ENCODE measurements at regions not wholly inside any gene's neighbourhood (a gene's known extent, or its start where the extent isn't known, plus 50 kb on each side); places are given as distances from the start of the nearest gene placed in this dataset.

DNA sequence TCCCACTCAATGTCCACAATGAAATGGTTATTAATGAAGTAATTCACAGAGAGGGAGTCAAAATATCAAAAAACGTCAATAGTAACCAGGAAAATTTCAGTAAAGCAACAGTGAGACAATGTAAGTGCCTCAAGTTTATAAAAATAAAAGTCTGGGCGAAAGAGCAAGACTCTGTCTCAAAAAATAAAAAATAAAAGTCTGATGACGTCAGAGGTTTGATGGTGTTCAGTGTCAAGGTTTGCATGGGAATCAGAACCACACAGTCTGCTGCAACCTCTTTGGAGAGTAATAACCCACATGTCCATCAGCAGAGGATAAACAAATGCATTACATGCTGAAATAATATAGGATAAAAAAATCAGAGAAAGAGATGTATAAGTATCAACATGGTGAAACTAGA is 152.4 kb downstream of the ASCL1 start:
- TF ChIP-seq NRF1 (IDR thresholded peaks at IDR 0.05; ENCODE audit: low read depth, low read length) (no peak), SMC3 (IDR thresholded peaks at IDR 0.05; ENCODE audit: low read depth, low read length) (no peak), FOSL2 (IDR thresholded peaks at IDR 0.05; ENCODE audit: borderline replicate concordance, low read depth) (no peak), EP300 (IDR thresholded peaks at IDR 0.05; ENCODE audit: borderline replicate concordance in 1 of 2, low read depth in 1 of 2, low read length in 1 of 2) (no peak), MXI1 (IDR thresholded peaks at IDR 0.05; ENCODE audit: low read depth, low read length) (no peak), JUND (IDR thresholded peaks at IDR 0.05) (no peak), POLR2AphosphoS5 (IDR thresholded peaks at IDR 0.05; ENCODE audit: low read depth, low read length) (no peak), SIN3A (IDR thresholded peaks at IDR 0.05; ENCODE audit: borderline replicate concordance, low read depth, low read length) (no peak)
- TF ChIP-seq, protein P1, sequence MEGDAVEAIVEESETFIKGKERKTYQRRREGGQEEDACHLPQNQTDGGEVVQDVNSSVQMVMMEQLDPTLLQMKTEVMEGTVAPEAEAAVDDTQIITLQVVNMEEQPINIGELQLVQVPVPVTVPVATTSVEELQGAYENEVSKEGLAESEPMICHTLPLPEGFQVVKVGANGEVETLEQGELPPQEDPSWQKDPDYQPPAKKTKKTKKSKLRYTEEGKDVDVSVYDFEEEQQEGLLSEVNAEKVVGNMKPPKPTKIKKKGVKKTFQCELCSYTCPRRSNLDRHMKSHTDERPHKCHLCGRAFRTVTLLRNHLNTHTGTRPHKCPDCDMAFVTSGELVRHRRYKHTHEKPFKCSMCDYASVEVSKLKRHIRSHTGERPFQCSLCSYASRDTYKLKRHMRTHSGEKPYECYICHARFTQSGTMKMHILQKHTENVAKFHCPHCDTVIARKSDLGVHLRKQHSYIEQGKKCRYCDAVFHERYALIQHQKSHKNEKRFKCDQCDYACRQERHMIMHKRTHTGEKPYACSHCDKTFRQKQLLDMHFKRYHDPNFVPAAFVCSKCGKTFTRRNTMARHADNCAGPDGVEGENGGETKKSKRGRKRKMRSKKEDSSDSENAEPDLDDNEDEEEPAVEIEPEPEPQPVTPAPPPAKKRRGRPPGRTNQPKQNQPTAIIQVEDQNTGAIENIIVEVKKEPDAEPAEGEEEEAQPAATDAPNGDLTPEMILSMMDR (IDR thresholded peaks at IDR 0.05): no peak
- TF ChIP-seq, protein P2, sequence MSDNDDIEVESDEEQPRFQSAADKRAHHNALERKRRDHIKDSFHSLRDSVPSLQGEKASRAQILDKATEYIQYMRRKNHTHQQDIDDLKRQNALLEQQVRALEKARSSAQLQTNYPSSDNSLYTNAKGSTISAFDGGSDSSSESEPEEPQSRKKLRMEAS (IDR thresholded peaks at IDR 0.05; ENCODE audit: low read depth): no peak
